DMS114 treated with DMSO at 0.1 percent for 48 hours (cell line): ENCODE measurements at regions not wholly inside any gene's neighbourhood (a gene's known extent, or its start where the extent isn't known, plus 50 kb on each side); places are given as distances from the start of the nearest gene placed in this dataset.

Experiments
- DNase-seq: peaks from one replicate; lab custom pipeline; 2025; ENCODE audit not compliant: unreplicated experiment; lab: John Stamatoyannopoulos, UW

- no peak for DNase-seq
Measured at GRCh38 chr9:118364266-118365106, 660.3 kb downstream of the TLR4 start.

GRCh38 chr9:118366228-118366627 is 662.0 kb downstream of the TLR4 start:
- DNase-seq = no peak

GRCh38 chr9:118367383-118367782 is 663.2 kb downstream of the TLR4 start:
- DNase-seq = no peak

GRCh38 chr9:118384531-118385100 is 680.4 kb downstream of the TLR4 start:
- DNase-seq = no peak

GRCh38 chr9:118395415-118395814 is 691.2 kb downstream of the TLR4 start:
- no peak for DNase-seq

GRCh38 chr9:118401546-118401945 is 697.3 kb downstream of the TLR4 start:
- no peak for DNase-seq

- DNase-seq = no peak
Measured at GRCh38 chr9:118414676-118415075, 710.5 kb downstream of the TLR4 start.

- no peak for DNase-seq
Measured at GRCh38 chr9:118418887-118419565, 714.8 kb downstream of the TLR4 start.

GRCh38 chr9:118419676-118420075 is 715.5 kb downstream of the TLR4 start:
- no peak for DNase-seq

GRCh38 chr9:118422508-118422907 is 718.3 kb downstream of the TLR4 start:
- no peak for DNase-seq

- no peak for DNase-seq
Measured at GRCh38 chr9:118423021-118423420, 718.8 kb downstream of the TLR4 start.

- DNase-seq = no peak
Measured at GRCh38 chr9:118423721-118424120, 719.5 kb downstream of the TLR4 start.

- DNase-seq = no peak
Measured at GRCh38 chr9:118426772-118427171, 722.6 kb downstream of the TLR4 start.

GRCh38 chr9:118438810-118439209 is 734.6 kb downstream of the TLR4 start:
- DNase-seq = no peak

GRCh38 chr9:118439441-118439840 is 735.2 kb downstream of the TLR4 start:
- DNase-seq = no peak

GRCh38 chr9:118444403-118444802 is 740.2 kb downstream of the TLR4 start:
- no peak for DNase-seq

GRCh38 chr9:118446943-118447639 is 742.9 kb downstream of the TLR4 start:
- DNase-seq = no peak

GRCh38 chr9:118449554-118449953 is 745.4 kb downstream of the TLR4 start:
- DNase-seq = no peak

- no peak for DNase-seq
Measured at GRCh38 chr9:118455259-118455658, 751.1 kb downstream of the TLR4 start.

- no peak for DNase-seq
Measured at GRCh38 chr9:118455788-118456187, 751.6 kb downstream of the TLR4 start.

GRCh38 chr9:118457171-118458000 is 753.2 kb downstream of the TLR4 start:
- DNase-seq = no peak
